Neuronal stem cell (in vitro differentiated cells): ENCODE measurements at regions not wholly inside any gene's neighbourhood (a gene's known extent, or its start where the extent isn't known, plus 50 kb on each side); places are given as distances from the start of the nearest gene placed in this dataset.

Experiments used
- DNase-seq: peaks from one replicate; pipeline ENCODE4 v3.0.0-alpha.2; 2013; ENCODE audit warnings: low spot score
- H2AFZ ChIP-seq: one replicate; pipeline ENCODE4 v1.6.1; 2013; ENCODE audit warnings: mild to moderate bottlenecking, low read length, inconsistent platforms
- H2AK5ac ChIP-seq: 2 replicates; pipeline ENCODE4 v1.6.1; 2013; ENCODE audit warnings: low read depth, mild to moderate bottlenecking, inconsistent platforms, low read length, moderate library complexity, mixed read lengths
- H2BK120ac ChIP-seq: 2 replicates; pipeline ENCODE4 v1.6.1; 2013; ENCODE audit warnings: low read depth, mild to moderate bottlenecking, inconsistent platforms, low read length, moderate library complexity, mixed read lengths
- H2BK12ac ChIP-seq: one replicate; pipeline ENCODE4 v1.6.1; 2013; ENCODE audit warnings: low read length, inconsistent platforms
- H2BK15ac ChIP-seq: 2 replicates; pipeline ENCODE4 v1.6.1; 2013; ENCODE audit warnings: mild to moderate bottlenecking, low read length, inconsistent platforms, mixed read lengths
- H2BK5ac ChIP-seq: one replicate; pipeline ENCODE4 v1.6.1; 2013; ENCODE audit warnings: inconsistent platforms, mild to moderate bottlenecking, low read length, moderate library complexity
- H3K14ac ChIP-seq: one replicate; pipeline ENCODE4 v1.6.1; 2013; ENCODE audit warnings: low read length, inconsistent platforms
- H3K18ac ChIP-seq: 2 replicates; pipeline ENCODE4 v1.6.1; 2013; ENCODE audit warnings: low read length, inconsistent platforms
- H3K23ac ChIP-seq: 2 replicates; pipeline ENCODE4 v1.6.1; 2013; ENCODE audit warnings: low read depth, mild to moderate bottlenecking, mixed read lengths, low read length, inconsistent platforms; ENCODE audit not compliant: poor library complexity
- H3K27ac ChIP-seq: replicated peaks from 3 replicates; pipeline ENCODE4 v1.5.1; 2013; ENCODE audit warnings: low read length, inconsistent platforms
- H3K27me3 ChIP-seq, 3 experiments: 2 replicates each; pipeline ENCODE4 v1.6.1; 2013; ENCODE audit warnings: low read length in 3 of 3, mild to moderate bottlenecking in 2 of 3, inconsistent platforms in 1 of 3, low read depth in 1 of 3, mixed read lengths in 1 of 3, moderate library complexity in 1 of 3; ENCODE audit not compliant: control insufficient read depth in 3 of 3, insufficient read depth in 3 of 3
- H3K36me3 ChIP-seq, 2 donors: replicated peaks in 1 of 2; 2 replicates each; pipeline ENCODE4 v1.6.1; 2013; ENCODE audit warnings: low read length in 2 of 2; ENCODE audit not compliant: control insufficient read depth in 2 of 2, insufficient read depth in 2 of 2
- H3K4ac ChIP-seq: 2 replicates; pipeline ENCODE4 v1.6.1; 2013; ENCODE audit warnings: inconsistent platforms, mild to moderate bottlenecking, low read length, moderate library complexity
- H3K4me1 ChIP-seq, 2 donors: 1 replicate in 1 of 2; 2 replicates in 1 of 2; pipeline ENCODE4 v1.6.1; 2013; ENCODE audit warnings: low read length in 2 of 2, low read depth in 1 of 2; ENCODE audit not compliant: control insufficient read depth in 2 of 2, insufficient read depth in 1 of 2
- H3K4me2 ChIP-seq: one replicate; pipeline ENCODE4 v1.6.1; 2013; ENCODE audit warnings: mild to moderate bottlenecking, low read length, inconsistent platforms; ENCODE audit not compliant: insufficient read depth, poor library complexity, severe bottlenecking
- H3K4me3 ChIP-seq, 2 donors: 2 replicates each; pipeline ENCODE4 v1.5.1; 2013; ENCODE audit warnings: low read length in 2 of 2, mild to moderate bottlenecking in 2 of 2, inconsistent platforms in 1 of 2, moderate library complexity in 1 of 2
- H3K79me1 ChIP-seq: one replicate; pipeline ENCODE4 v1.6.1; 2013; ENCODE audit warnings: low read depth, mild to moderate bottlenecking, inconsistent platforms, low read length, moderate library complexity
- H3K9ac ChIP-seq: one replicate; pipeline ENCODE4 v1.6.1; 2013; ENCODE audit warnings: mild to moderate bottlenecking, low read depth, low read length, inconsistent platforms; ENCODE audit not compliant: poor library complexity
- H3K9me3 ChIP-seq, 2 donors: replicated peaks in 1 of 2; 2 replicates each; pipeline versions ENCODE3 to v1.6.1; 2013; ENCODE audit warnings: low read length in 2 of 2, mild to moderate bottlenecking in 2 of 2, inconsistent platforms in 1 of 2, low read depth in 1 of 2, mixed read lengths in 1 of 2, moderate library complexity in 1 of 2; ENCODE audit not compliant: control insufficient read depth in 2 of 2, insufficient read depth in 1 of 2
- H4K8ac ChIP-seq: one replicate; pipeline ENCODE4 v1.6.1; 2013; ENCODE audit warnings: low read depth, mild to moderate bottlenecking, inconsistent platforms, low read length, moderate library complexity
- H4K91ac ChIP-seq: one replicate; pipeline ENCODE4 v1.6.1; 2013; ENCODE audit warnings: low read length, low read depth, mild to moderate bottlenecking, inconsistent platforms; ENCODE audit not compliant: poor library complexity
- WGBS, 2 donors: extraction: QIAGEN DNeasy Blood & Tissue Kit; methylation state at CpG; one replicate each; pipeline ENCODE4 v1.1.7; 2013; ENCODE audit warnings: missing lambda C conversion rate in 2 of 2, mixed read lengths in 1 of 2; ENCODE audit not compliant: insufficient read length in 2 of 2, insufficient replicate concordance in 1 of 2; ENCODE audit errors: extremely low coverage in 2 of 2; 5-methylcytosine and 5-hydroxymethylcytosine counted together

GRCh38 chr5:142259758-142260157 is 65.1 kb downstream of the SPRY4 start:
- no peak overlapping the region for H3K4me2 ChIP-seq
- no peak overlapping the region for H2AFZ ChIP-seq
- H2AK5ac ChIP-seq = no peak overlapping the region
- H2BK5ac ChIP-seq = no peak overlapping the region
- no peak overlapping the region for H4K91ac ChIP-seq
- DNase-seq = no peak
- no peak overlapping the region for H2BK15ac ChIP-seq
- no peak overlapping the region for H3K4ac ChIP-seq
- no peak overlapping the region for H3K4me3 ChIP-seq
- H3K4me1 ChIP-seq = peaks cover 8 to 9% of the 10 kb centered on the region in 2 donors
- no peak overlapping the region for H3K23ac ChIP-seq
- no peak overlapping the region for H3K9ac ChIP-seq
- H3K27me3 ChIP-seq = no peaks in the 10 kb centered on the region
- H3K36me3 ChIP-seq = no peaks in the 10 kb centered on the region
- peaks cover 0 to 4% of the 10 kb centered on the region in 2 donors for H3K9me3 ChIP-seq
- no peak overlapping the region for H3K27ac ChIP-seq
- H2BK12ac ChIP-seq = no peak overlapping the region
- H4K8ac ChIP-seq = no peak overlapping the region
- WGBS, 2 donors = no CpG with 5 or more reads among the region's 3 CpGs
- no peak overlapping the region for H3K18ac ChIP-seq
- no peaks in the 10 kb centered on the region for H3K79me1 ChIP-seq
- no peak overlapping the region for H2BK120ac ChIP-seq
- no peak overlapping the region for H3K14ac ChIP-seq

GRCh38 chr5:142255831-142256230 is 69.0 kb downstream of the SPRY4 start:
- no peak overlapping the region for H3K14ac ChIP-seq
- no peak for DNase-seq
- no peak overlapping the region for H2AFZ ChIP-seq
- no peak overlapping the region for H3K9ac ChIP-seq
- peaks cover 2 to 4% of the 10 kb centered on the region in 2 donors for H3K4me1 ChIP-seq
- H4K91ac ChIP-seq = no peak overlapping the region
- H2BK120ac ChIP-seq = no peak overlapping the region
- no peak overlapping the region for H4K8ac ChIP-seq
- no peaks in the 10 kb centered on the region for H3K79me1 ChIP-seq
- no peak overlapping the region for H3K4me2 ChIP-seq
- no peak overlapping the region for H3K27ac ChIP-seq
- H3K27me3 ChIP-seq = no peaks in the 10 kb centered on the region
- no peaks in the 10 kb centered on the region for H3K36me3 ChIP-seq
- H2BK5ac ChIP-seq = no peak overlapping the region
- no peak overlapping the region for H3K4ac ChIP-seq
- peaks cover 0 to 4% of the 10 kb centered on the region in 2 donors for H3K9me3 ChIP-seq
- H3K4me3 ChIP-seq = no peak overlapping the region
- WGBS, 2 donors = no CpG with 5 or more reads among the region's 1 CpG
- H2AK5ac ChIP-seq = no peak overlapping the region
- no peak overlapping the region for H2BK15ac ChIP-seq
- no peak overlapping the region for H3K23ac ChIP-seq
- no peak overlapping the region for H2BK12ac ChIP-seq
- H3K18ac ChIP-seq = no peak overlapping the region

DNA sequence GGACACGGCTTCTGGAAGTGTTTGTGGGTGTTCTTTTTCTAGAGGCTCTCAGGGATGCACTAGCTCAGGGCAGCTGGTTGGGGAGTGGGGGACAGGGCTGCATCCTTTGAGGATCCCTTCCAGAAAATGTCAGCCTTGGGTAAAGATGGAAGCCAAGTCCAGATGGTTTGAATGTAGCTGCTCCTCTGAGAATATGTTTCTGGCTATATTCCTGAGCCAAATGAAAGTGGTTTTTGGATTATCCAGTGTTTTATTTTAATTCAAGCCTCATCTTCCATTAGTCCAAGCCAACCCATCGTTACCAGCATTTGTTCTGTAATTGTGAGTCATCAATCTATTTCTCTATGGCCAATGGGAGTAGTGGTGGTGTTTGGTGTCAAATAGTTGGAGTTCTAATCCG is 70.4 kb downstream of the SPRY4 start:
- Histone ChIP-seq H3K36me3 (no peaks in the 10 kb centered on the region), H3K18ac (no peak overlapping the region), H2BK12ac (no peak overlapping the region), H3K79me1 (no peaks in the 10 kb centered on the region), H2AFZ (no peak overlapping the region), H4K91ac (no peak overlapping the region), H3K27me3 (no peaks in the 10 kb centered on the region), H4K8ac (no peak overlapping the region), H3K27ac (no peak overlapping the region), H2AK5ac (no peak overlapping the region), H3K4ac (no peak overlapping the region), H3K9ac (no peak overlapping the region), H2BK120ac (no peak overlapping the region), H2BK5ac (no peak overlapping the region), H3K9me3 (peaks cover 0 to 4% of the 10 kb centered on the region in 2 donors), H3K14ac (no peak overlapping the region), H3K4me1 (no peaks in the 10 kb centered on the region), H3K4me3 (no peak overlapping the region), H2BK15ac (no peak overlapping the region), H3K23ac (no peak overlapping the region), H3K4me2 (no peak overlapping the region)
- no peak for DNase-seq
- no CpG with 5 or more reads among the region's 3 CpGs for WGBS, 2 donors

GRCh38 chr5:142253938-142254337 is 70.9 kb downstream of the SPRY4 start:
- Histone ChIP-seq H3K4me2 (no peak overlapping the region), H3K23ac (no peak overlapping the region), H3K4ac (no peak overlapping the region), H3K18ac (no peak overlapping the region), H3K36me3 (no peaks in the 10 kb centered on the region), H2BK120ac (no peak overlapping the region), H3K4me1 (peaks cover 0 to 3% of the 10 kb centered on the region in 2 donors), H3K9me3 (peaks cover 0 to 4% of the 10 kb centered on the region in 2 donors), H3K27me3 (no peaks in the 10 kb centered on the region), H2BK15ac (peak overlapping the region; percentile 85), H2AK5ac (no peak overlapping the region), H3K4me3 (no peak overlapping the region), H3K27ac (no peak overlapping the region), H3K9ac (no peak overlapping the region), H3K14ac (no peak overlapping the region), H2BK12ac (no peak overlapping the region), H3K79me1 (no peaks in the 10 kb centered on the region), H2BK5ac (no peak overlapping the region), H2AFZ (no peak overlapping the region), H4K8ac (no peak overlapping the region), H4K91ac (no peak overlapping the region)
- no CpG with 5 or more reads among the region's 10 CpGs for WGBS, 2 donors
- no peak for DNase-seq
